OCI-LY1 (cell line): ENCODE measurements at regions not wholly inside any gene's neighbourhood (a gene's known extent, or its start where the extent isn't known, plus 50 kb on each side); places are given as distances from the start of the nearest gene placed in this dataset.

Experiments used
- EZH2 ChIP-seq: fragments of 200-600 bp; sonication (generic), shearing (Covaris generic); IDR thresholded peaks from 2 replicates; pipeline ENCODE4 v1.8.0; 2017; ENCODE audit warnings: borderline replicate concordance, mixed run types, mild to moderate bottlenecking, antibody characterized with exemption, low read length, moderate library complexity, mixed read lengths
- TF ChIP-seq, protein P1 (sequence below): fragments of 200-600 bp; sonication (generic), shearing (Covaris generic); IDR thresholded peaks from 2 replicates; pipeline ENCODE4 v1.5.1; 2017; ENCODE audit warnings: mild to moderate bottlenecking, antibody characterized with exemption, low read length, moderate library complexity, mixed read lengths

GRCh38 chr9:12363439-12363838 lies 329.7 kb upstream of the TYRP1 start:
- no peak for TF ChIP-seq EZH2
- TF ChIP-seq, protein P1, sequence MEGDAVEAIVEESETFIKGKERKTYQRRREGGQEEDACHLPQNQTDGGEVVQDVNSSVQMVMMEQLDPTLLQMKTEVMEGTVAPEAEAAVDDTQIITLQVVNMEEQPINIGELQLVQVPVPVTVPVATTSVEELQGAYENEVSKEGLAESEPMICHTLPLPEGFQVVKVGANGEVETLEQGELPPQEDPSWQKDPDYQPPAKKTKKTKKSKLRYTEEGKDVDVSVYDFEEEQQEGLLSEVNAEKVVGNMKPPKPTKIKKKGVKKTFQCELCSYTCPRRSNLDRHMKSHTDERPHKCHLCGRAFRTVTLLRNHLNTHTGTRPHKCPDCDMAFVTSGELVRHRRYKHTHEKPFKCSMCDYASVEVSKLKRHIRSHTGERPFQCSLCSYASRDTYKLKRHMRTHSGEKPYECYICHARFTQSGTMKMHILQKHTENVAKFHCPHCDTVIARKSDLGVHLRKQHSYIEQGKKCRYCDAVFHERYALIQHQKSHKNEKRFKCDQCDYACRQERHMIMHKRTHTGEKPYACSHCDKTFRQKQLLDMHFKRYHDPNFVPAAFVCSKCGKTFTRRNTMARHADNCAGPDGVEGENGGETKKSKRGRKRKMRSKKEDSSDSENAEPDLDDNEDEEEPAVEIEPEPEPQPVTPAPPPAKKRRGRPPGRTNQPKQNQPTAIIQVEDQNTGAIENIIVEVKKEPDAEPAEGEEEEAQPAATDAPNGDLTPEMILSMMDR: no peak
